Tibial artery (tissue), 4 donors: ENCODE measurements at regions not wholly inside any gene's neighbourhood (a gene's known extent, or its start where the extent isn't known, plus 50 kb on each side); places are given as distances from the start of the nearest gene placed in this dataset.

ENCODE experiments used
- DNase-seq, 2 donors: peaks; one replicate each; pipeline ENCODE4 v3.0.0-alpha.2; 2019
- H3K27ac ChIP-seq, 2 donors: fragments of 200-600 bp; sonication (generic) in 1 of 2; 1 replicate in 1 of 2; 2 replicates in 1 of 2; pipeline ENCODE4 v1.5.1; 2018 to 2019; ENCODE audit warnings: mild to moderate bottlenecking in 1 of 2
- H3K27me3 ChIP-seq, 2 donors: fragments of 200-600 bp; sonication (generic) in 1 of 2; one replicate each; pipeline versions ENCODE4 v1.5.1 to v1.6.0; 2016 to 2019
- H3K36me3 ChIP-seq, 3 donors: fragments of 200-600 bp; sonication (generic) in 2 of 3; one replicate each; pipeline ENCODE4 v1.5.1; 2016 to 2019; ENCODE audit warnings: mild to moderate bottlenecking in 2 of 3
- H3K4me1 ChIP-seq, 4 donors: fragments of 200-600 bp; sonication (generic) in 2 of 4; 1 replicate in 3 of 4; 2 replicates in 1 of 4; pipeline ENCODE4 v1.5.1; 2016 to 2019
- H3K4me3 ChIP-seq, 2 donors: fragments of 200-600 bp; sonication (generic) in 1 of 2; 1 replicate in 1 of 2; 2 replicates in 1 of 2; pipeline ENCODE4 v1.5.1; 2018 to 2019; ENCODE audit warnings: mild to moderate bottlenecking in 2 of 2
- H3K9me3 ChIP-seq, 3 donors: fragments of 200-600 bp; sonication (generic) in 1 of 3; one replicate each; pipeline ENCODE4 v1.5.1; 2016 to 2019
- intact Hi-C: fragments of 100-400 bp; cut with DNase I; formaldehyde crosslinking; loops from one replicate; pipeline ENCODE4 v1.15.0; 2023; ENCODE audit warnings: low total_unique reads
- TF ChIP-seq, protein P1 (sequence below), 2 experiments: fragments of 200-600 bp in 1 of 2; fragments of 450-650 bp in 1 of 2; IDR thresholded peaks; one replicate each; pipeline ENCODE4 v1.5.1; 2017 to 2019; ENCODE audit warnings: antibody characterized with exemption in 2 of 2, mild to moderate bottlenecking in 1 of 2, moderate library complexity in 1 of 2

DNA sequence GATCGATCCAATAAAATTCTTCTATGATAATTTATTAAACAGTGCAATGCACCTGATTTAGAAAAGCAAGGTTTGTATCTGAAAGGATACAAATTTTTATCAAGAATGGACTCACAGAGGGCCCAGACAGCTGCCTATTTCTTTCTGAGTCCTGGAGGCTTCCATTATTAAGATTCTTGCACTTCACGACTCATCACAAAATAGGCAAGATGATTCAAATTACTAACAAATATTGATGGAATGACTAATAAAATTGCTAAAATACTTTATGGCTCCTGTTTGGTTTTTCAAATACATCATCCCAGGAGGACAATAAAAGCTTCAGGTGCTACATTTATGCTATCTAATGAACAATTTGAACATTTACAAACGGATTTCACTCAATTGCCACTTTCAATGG is 483.0 kb upstream of the AGTR1 start:
- intact Hi-C loops, result no loop called here
- TF ChIP-seq, protein P1, sequence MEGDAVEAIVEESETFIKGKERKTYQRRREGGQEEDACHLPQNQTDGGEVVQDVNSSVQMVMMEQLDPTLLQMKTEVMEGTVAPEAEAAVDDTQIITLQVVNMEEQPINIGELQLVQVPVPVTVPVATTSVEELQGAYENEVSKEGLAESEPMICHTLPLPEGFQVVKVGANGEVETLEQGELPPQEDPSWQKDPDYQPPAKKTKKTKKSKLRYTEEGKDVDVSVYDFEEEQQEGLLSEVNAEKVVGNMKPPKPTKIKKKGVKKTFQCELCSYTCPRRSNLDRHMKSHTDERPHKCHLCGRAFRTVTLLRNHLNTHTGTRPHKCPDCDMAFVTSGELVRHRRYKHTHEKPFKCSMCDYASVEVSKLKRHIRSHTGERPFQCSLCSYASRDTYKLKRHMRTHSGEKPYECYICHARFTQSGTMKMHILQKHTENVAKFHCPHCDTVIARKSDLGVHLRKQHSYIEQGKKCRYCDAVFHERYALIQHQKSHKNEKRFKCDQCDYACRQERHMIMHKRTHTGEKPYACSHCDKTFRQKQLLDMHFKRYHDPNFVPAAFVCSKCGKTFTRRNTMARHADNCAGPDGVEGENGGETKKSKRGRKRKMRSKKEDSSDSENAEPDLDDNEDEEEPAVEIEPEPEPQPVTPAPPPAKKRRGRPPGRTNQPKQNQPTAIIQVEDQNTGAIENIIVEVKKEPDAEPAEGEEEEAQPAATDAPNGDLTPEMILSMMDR (IDR thresholded peaks at IDR 0.05), result no peak

DNA sequence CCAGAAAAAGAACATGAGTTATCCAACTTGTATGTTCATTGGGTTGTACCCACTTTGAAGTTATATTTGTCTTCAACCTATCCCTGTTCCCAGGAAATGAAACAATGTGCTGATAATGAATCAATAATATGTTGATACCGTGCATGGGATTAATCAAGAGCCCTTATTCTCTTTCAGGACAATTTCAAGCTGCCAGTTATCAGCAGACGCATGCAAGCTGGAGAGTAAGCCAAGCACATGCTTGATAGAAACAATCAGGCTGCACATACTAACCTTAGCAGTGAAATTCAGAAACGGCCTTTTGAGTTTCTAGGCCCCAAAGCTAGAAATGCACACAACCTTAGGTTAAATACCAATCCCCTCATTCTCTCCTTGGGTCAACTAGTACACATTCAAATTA is 480.4 kb upstream of the AGTR1 start:
- Histone ChIP-seq H3K36me3 (no peaks in the 10 kb centered on the region), H3K4me1 (peaks cover 0 to 21% (median 0%) of the 10 kb centered on the region in 4 donors), H3K27ac (no peak overlapping the region), H3K27me3 (no peaks in the 10 kb centered on the region), H3K4me3 (no peak overlapping the region), H3K9me3 (no peaks in the 10 kb centered on the region)
- DNase-seq, result no peak
- intact Hi-C loops, result no loop called here
- TF ChIP-seq, protein P1 (IDR thresholded peaks at IDR 0.05), result no peak

More for the DNA sequence above, 483.0 kb upstream of the AGTR1 start:
- Histone ChIP-seq H3K36me3 (no peaks in the 10 kb centered on the region), H3K27me3 (no peaks in the 10 kb centered on the region), H3K9me3 (no peaks in the 10 kb centered on the region), H3K4me3 (no peak overlapping the region), H3K27ac (no peak overlapping the region), H3K4me1 (peaks cover 0 to 9% (median 0%) of the 10 kb centered on the region in 4 donors)
- DNase-seq, result no peak

DNA sequence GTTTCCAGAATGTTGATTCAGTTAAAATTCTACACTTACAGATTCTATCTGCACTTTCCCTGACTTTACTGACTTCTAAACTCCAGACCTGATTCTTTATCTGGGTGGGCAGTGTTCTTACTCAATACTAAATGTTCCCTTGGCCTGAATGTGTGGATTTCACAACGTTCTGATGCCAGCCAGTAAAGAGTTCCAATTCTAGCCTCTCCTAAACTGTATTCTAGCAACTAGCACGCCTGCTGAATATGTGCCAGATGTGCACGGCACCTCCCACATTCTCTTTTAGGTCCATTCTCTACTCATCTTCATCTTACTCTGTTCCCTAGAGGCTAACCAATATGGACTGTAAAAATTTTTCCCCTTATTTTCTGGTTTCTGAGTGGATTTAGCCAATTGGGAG is 479.5 kb upstream of the AGTR1 start:
- H3K4me3 ChIP-seq, result no peak overlapping the region
- H3K27ac ChIP-seq, result peak overlapping the region; percentile 5 to 19
- intact Hi-C loops, result no loop called here
- H3K4me1 ChIP-seq, result peaks cover 0 to 29% (median 0%) of the 10 kb centered on the region in 4 donors
- no peaks in the 10 kb centered on the region for H3K36me3 ChIP-seq
- peak; percentile 22 to 65 for DNase-seq
- no peaks in the 10 kb centered on the region for H3K27me3 ChIP-seq
- TF ChIP-seq, protein P1 (IDR thresholded peaks at IDR 0.05), result no peak
- H3K9me3 ChIP-seq, result no peaks in the 10 kb centered on the region

DNA sequence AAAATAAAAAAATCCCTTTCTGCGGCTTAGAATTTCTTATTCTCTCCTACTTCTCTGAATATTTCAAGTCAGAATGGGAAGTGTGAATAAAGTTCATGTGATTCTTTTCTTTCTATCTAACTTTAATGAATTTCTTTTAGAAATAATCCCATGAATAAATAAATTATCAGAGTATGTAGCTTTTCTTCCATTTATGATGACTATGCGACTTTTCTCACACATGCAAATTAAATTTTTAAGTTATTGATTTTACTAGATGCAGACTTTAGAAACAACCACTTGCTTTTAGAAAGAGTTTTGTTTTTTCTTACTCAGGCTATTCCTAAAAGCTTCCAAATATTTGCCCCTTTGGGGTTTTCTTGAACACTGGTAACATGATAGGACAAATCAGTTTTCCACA is 477.7 kb upstream of the AGTR1 start:
- Histone ChIP-seq H3K27me3 (no peaks in the 10 kb centered on the region), H3K9me3 (no peaks in the 10 kb centered on the region), H3K4me1 (peaks cover 0 to 29% (median 0%) of the 10 kb centered on the region in 4 donors), H3K4me3 (no peak overlapping the region), H3K36me3 (no peaks in the 10 kb centered on the region), H3K27ac (no peak overlapping the region)
- intact Hi-C loops, result no loop called here
- TF ChIP-seq, protein P1 (IDR thresholded peaks at IDR 0.05), result no peak
- DNase-seq, result no peak

DNA sequence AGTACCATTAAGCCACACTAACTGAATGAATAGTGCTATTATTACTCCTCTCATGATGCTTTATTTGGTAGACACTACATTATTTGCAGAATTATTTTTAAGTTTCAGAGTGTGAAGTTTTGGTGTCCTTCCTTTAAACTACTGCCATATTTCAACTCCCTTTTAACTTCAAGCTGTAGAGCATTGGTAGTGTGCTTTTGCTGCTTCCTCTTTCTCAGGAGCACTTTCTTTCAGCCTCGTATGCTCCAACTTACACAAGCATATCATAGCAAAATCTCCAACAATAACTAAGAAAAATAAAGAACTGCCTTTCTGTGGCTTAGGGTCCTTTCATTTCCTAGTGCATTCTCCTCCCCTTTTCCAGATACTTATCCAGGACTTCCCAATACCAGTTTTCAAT is 476.4 kb upstream of the AGTR1 start:
- DNase-seq, result no peak
- H3K4me1 ChIP-seq, result peaks cover 0 to 29% (median 0%) of the 10 kb centered on the region in 4 donors
- H3K36me3 ChIP-seq, result no peaks in the 10 kb centered on the region
- H3K27ac ChIP-seq, result no peak overlapping the region
- TF ChIP-seq, protein P1 (IDR thresholded peaks at IDR 0.05), result no peak
- H3K27me3 ChIP-seq, result no peaks in the 10 kb centered on the region
- no peaks in the 10 kb centered on the region for H3K9me3 ChIP-seq
- no peak overlapping the region for H3K4me3 ChIP-seq
- intact Hi-C loops, result no loop called here

DNA sequence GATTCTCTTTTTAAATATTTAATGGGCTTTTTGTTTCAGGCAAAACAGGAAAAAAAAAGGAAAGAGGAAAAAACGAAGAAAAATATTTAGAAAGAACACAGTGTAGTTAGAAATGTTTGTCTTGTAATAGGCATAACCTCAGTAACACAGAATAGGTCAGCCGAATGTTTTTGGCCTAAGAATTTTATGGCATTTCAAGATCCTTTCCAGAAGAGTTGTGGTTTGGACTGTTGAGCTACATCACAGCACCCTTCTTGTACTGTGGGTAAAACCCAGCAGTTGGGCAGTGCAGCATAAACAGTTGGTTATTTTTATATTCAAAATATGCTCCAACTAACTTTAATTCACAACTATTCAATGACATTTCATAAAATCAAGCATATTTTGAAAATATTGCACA is 474.4 kb upstream of the AGTR1 start:
- no peak for DNase-seq
- intact Hi-C loops, result no loop called here
- H3K36me3 ChIP-seq, result no peaks in the 10 kb centered on the region
- H3K4me3 ChIP-seq, result no peak overlapping the region
- H3K27me3 ChIP-seq, result no peaks in the 10 kb centered on the region
- TF ChIP-seq, protein P1 (IDR thresholded peaks at IDR 0.05), result no peak
- no peaks in the 10 kb centered on the region for H3K9me3 ChIP-seq
- peak overlapping the region in 1 of 2 donors; percentile 55 for H3K27ac ChIP-seq
- peaks cover 0 to 25% (median 0%) of the 10 kb centered on the region in 4 donors for H3K4me1 ChIP-seq
